Ishikawa (cell line): ENCODE measurements at regions not wholly inside any gene's neighbourhood (a gene's known extent, or its start where the extent isn't known, plus 50 kb on each side); places are given as distances from the start of the nearest gene placed in this dataset.

Source experiments
- EP300 ChIP-seq: IDR thresholded peaks from 2 replicates; pipeline ENCODE4 v1.6.1; 2012; ENCODE audit warnings: borderline replicate concordance
- YY1 ChIP-seq: IDR thresholded peaks from 2 replicates; pipeline ENCODE4 v1.6.1; 2012; ENCODE audit warnings: low read depth
- ZBTB7A ChIP-seq: IDR thresholded peaks from 2 replicates; pipeline ENCODE4 v1.6.1; 2012; ENCODE audit warnings: low read depth

DNA sequence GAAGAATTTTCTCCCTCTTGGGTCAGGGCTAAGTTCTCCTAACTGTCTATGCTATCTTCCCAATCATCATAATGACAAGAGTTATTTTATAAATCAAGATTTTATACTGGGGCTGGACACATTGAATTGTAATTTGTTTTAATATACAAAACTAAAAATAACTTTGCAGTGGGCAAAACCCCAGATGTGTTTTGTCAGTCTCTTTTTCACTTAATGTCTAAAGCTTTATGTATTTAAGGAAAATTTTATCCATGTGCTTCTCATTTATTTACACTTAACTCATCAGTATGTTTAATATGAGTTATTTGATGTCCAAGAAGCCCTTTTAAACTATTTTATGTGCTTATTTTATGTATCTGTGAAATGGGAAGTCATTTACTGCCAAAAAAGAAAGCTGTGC lies 362.8 kb upstream of the ADAMTSL1 start:
- TF ChIP-seq YY1: no peak
- no peak for TF ChIP-seq ZBTB7A
- no peak for TF ChIP-seq EP300
